Fibroblast of lung (primary cell): ENCODE measurements at regions not wholly inside any gene's neighbourhood (a gene's known extent, or its start where the extent isn't known, plus 50 kb on each side); places are given as distances from the start of the nearest gene placed in this dataset.

Source experiments
- DNase-seq, 2 donors: peaks; one replicate each; pipeline versions ENCODE4 v3.0.0 to v3.0.0-alpha.2; 2010; ENCODE audit warnings: low read depth in 2 of 2
- H2AFZ ChIP-seq: 2 replicates; pipeline ENCODE4 v1.5.1; 2012; ENCODE audit warnings: low read length, control low read depth, inconsistent platforms
- H3K27ac ChIP-seq: 2 replicates; pipeline ENCODE4 v1.5.1; 2011; ENCODE audit warnings: low read length, control low read depth; ENCODE audit not compliant: insufficient read depth
- H3K27me3 ChIP-seq: 2 replicates; pipeline ENCODE4 v1.5.1; 2011; ENCODE audit warnings: mild to moderate bottlenecking, low read length; ENCODE audit not compliant: control insufficient read depth, insufficient read depth
- H3K36me3 ChIP-seq: 2 replicates; pipeline ENCODE4 v1.5.1; 2011; ENCODE audit warnings: low read length; ENCODE audit not compliant: control insufficient read depth, insufficient read depth
- H3K4me1 ChIP-seq: 2 replicates; pipeline ENCODE4 v1.5.1; 2011; ENCODE audit warnings: low read length; ENCODE audit not compliant: control insufficient read depth, insufficient read depth; ENCODE audit errors: extremely low read depth
- H3K4me2 ChIP-seq: 2 replicates; pipeline ENCODE4 v1.5.1; 2011; ENCODE audit warnings: low read length, control low read depth; ENCODE audit not compliant: insufficient read depth; ENCODE audit errors: extremely low read depth
- H3K4me3 ChIP-seq, 4 experiments: fragments of 200-600 bp in 1 of 4; sonication (generic) in 1 of 4; replicated peaks in 1 of 4; 2 replicates each; pipeline ENCODE4 v1.5.1; 2011 to 2016; ENCODE audit warnings: low read length in 4 of 4, low read depth in 3 of 4, mild to moderate bottlenecking in 3 of 4, control low read depth in 2 of 4, inconsistent platforms in 1 of 4, mixed read lengths in 1 of 4; ENCODE audit not compliant: insufficient read depth in 1 of 4; ENCODE audit errors: control extremely low read depth in 1 of 4
- H3K79me2 ChIP-seq: 2 replicates; pipeline ENCODE4 v1.5.1; 2012; ENCODE audit warnings: mild to moderate bottlenecking, low read length, inconsistent platforms; ENCODE audit not compliant: control insufficient read depth, insufficient read depth
- H3K9ac ChIP-seq: 2 replicates; pipeline ENCODE4 v1.5.1; 2011; ENCODE audit warnings: mild to moderate bottlenecking, low read length, control low read depth; ENCODE audit not compliant: insufficient read depth
- H3K9me3 ChIP-seq: 2 replicates; pipeline ENCODE4 v1.5.1; 2012; ENCODE audit warnings: low read depth, low read length; ENCODE audit not compliant: control insufficient read depth, insufficient read depth
- H4K20me1 ChIP-seq: 2 replicates; pipeline ENCODE4 v1.5.1; 2011; ENCODE audit warnings: low read length; ENCODE audit not compliant: control insufficient read depth, insufficient read depth; ENCODE audit errors: extremely low read depth
- EZH2 ChIP-seq: IDR thresholded peaks from 2 replicates; pipeline ENCODE4 v1.5.1; 2012; ENCODE audit warnings: low read length, control low read depth, mild to moderate bottlenecking; ENCODE audit errors: missing control alignments
- TF ChIP-seq, protein P1 (sequence below), 2 donors: IDR thresholded peaks in 1 of 2; conservative IDR thresholded peaks in 1 of 2; 1 replicate in 1 of 2; 2 replicates in 1 of 2; pipeline ENCODE4 v1.5.1; 2011 to 2012; ENCODE audit warnings: low read length in 2 of 2, control low read depth in 1 of 2, inconsistent platforms in 1 of 2, low read depth in 1 of 2, mild to moderate bottlenecking in 1 of 2

- H3K4me2 ChIP-seq = no peak overlapping the region
- H3K27me3 ChIP-seq = peaks cover 6% of the 10 kb centered on the region
- TF ChIP-seq, protein P1, sequence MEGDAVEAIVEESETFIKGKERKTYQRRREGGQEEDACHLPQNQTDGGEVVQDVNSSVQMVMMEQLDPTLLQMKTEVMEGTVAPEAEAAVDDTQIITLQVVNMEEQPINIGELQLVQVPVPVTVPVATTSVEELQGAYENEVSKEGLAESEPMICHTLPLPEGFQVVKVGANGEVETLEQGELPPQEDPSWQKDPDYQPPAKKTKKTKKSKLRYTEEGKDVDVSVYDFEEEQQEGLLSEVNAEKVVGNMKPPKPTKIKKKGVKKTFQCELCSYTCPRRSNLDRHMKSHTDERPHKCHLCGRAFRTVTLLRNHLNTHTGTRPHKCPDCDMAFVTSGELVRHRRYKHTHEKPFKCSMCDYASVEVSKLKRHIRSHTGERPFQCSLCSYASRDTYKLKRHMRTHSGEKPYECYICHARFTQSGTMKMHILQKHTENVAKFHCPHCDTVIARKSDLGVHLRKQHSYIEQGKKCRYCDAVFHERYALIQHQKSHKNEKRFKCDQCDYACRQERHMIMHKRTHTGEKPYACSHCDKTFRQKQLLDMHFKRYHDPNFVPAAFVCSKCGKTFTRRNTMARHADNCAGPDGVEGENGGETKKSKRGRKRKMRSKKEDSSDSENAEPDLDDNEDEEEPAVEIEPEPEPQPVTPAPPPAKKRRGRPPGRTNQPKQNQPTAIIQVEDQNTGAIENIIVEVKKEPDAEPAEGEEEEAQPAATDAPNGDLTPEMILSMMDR (conservative IDR thresholded peaks at IDR 0.05 in 1 of 2, IDR thresholded peaks at IDR 0.05 in 1 of 2; ENCODE audit: low read depth in 1 of 2, low read length in 2 of 2) = no peak
- no peak for TF ChIP-seq EZH2
Measured at GRCh38 chr11:45361551-45361950, 75.4 kb upstream of the SYT13 start.

GRCh38 chr11:45355706-45356041 is 69.5 kb upstream of the SYT13 start:
- no peak for DNase-seq

More at GRCh38 chr11:45361551-45361950, 75.4 kb upstream of the SYT13 start:
- Histone ChIP-seq H3K27ac (no peak overlapping the region), H3K4me1 (no peaks in the 10 kb centered on the region), H3K9ac (no peak overlapping the region), H3K79me2 (no peaks in the 10 kb centered on the region), H2AFZ (no peak overlapping the region), H4K20me1 (no peaks in the 10 kb centered on the region), H3K9me3 (no peaks in the 10 kb centered on the region), H3K36me3 (no peaks in the 10 kb centered on the region), H3K4me3 (no peak overlapping the region)
- no peak for DNase-seq

GRCh38 chr11:45354976-45355705 is 69.0 kb upstream of the SYT13 start:
- H4K20me1 ChIP-seq = no peaks in the 10 kb centered on the region
- H3K9me3 ChIP-seq = no peaks in the 10 kb centered on the region
- no peaks in the 10 kb centered on the region for H3K36me3 ChIP-seq
- H3K4me2 ChIP-seq = peak overlapping the region; percentile 51
- DNase-seq = peak; percentile 70 to 80
- H3K27ac ChIP-seq = no peak overlapping the region
- no peaks in the 10 kb centered on the region for H3K79me2 ChIP-seq
- H3K27me3 ChIP-seq = peaks cover 2% of the 10 kb centered on the region
- peak overlapping the region; percentile 26 to 72 (median 42) for H3K4me3 ChIP-seq
- no peak for TF ChIP-seq EZH2
- H3K4me1 ChIP-seq = no peaks in the 10 kb centered on the region
- peak overlapping the region; percentile 85 for H2AFZ ChIP-seq
- H3K9ac ChIP-seq = no peak overlapping the region

More at GRCh38 chr11:45355706-45356041, 69.5 kb upstream of the SYT13 start:
- Histone ChIP-seq H3K4me2 (peak overlapping the region; percentile 51), H3K9ac (no peak overlapping the region), H4K20me1 (no peaks in the 10 kb centered on the region), H3K4me3 (peak overlapping the region; percentile 26 to 72 (median 42)), H3K79me2 (no peaks in the 10 kb centered on the region), H3K9me3 (no peaks in the 10 kb centered on the region), H3K36me3 (no peaks in the 10 kb centered on the region), H3K4me1 (no peaks in the 10 kb centered on the region), H2AFZ (peak overlapping the region; percentile 85), H3K27ac (no peak overlapping the region), H3K27me3 (peaks cover 2% of the 10 kb centered on the region)
- TF ChIP-seq EZH2 = no peak
- TF ChIP-seq, protein P1 (conservative IDR thresholded peaks at IDR 0.05 in 1 of 2, IDR thresholded peaks at IDR 0.05 in 1 of 2; ENCODE audit: low read depth in 1 of 2, low read length in 2 of 2) = no peak
